ENCODE measurements at regions not wholly inside any gene's neighbourhood (a gene's known extent, or its start where the extent isn't known, plus 50 kb on each side); places are given as distances from the start of the nearest gene placed in this dataset.
A peak's percentile ranks its signal among the peaks of the same experiment; 100 is the strongest.
"Not testable (repeated sequence)": the region's sequence is repeated elsewhere in the genome, so short reads cannot be mapped to it uniquely, and the experiment has no call there.

GRCh38 chr1:232164078-232164963, 465.6 kb downstream of the SIPA1L2 start:
- no peak for DNase-seq (ENCODE audit: low spot score)

GRCh38 chr1:232163533-232163932, 466.4 kb downstream of the SIPA1L2 start:
- no peak for DNase-seq (ENCODE audit: low spot score)

- DNase-seq (ENCODE audit: low spot score): no peak
These were observed 467.9 kb downstream of the SIPA1L2 start for GRCh38 chr1:232162001-232162400.

- DNase-seq (ENCODE audit: low spot score): not testable (repeated sequence)
These were observed 471.4 kb downstream of the SIPA1L2 start for GRCh38 chr1:232158558-232158957.

- not testable (repeated sequence) for DNase-seq (ENCODE audit: low spot score)
These were observed 473.9 kb downstream of the SIPA1L2 start for GRCh38 chr1:232156070-232156469.

GRCh38 chr1:232153652-232154051, 476.3 kb downstream of the SIPA1L2 start:
- no peak for DNase-seq (ENCODE audit: low spot score)

GRCh38 chr1:232150770-232151548, 479.0 kb downstream of the SIPA1L2 start:
- DNase-seq (ENCODE audit: low spot score): no peak

- DNase-seq (ENCODE audit: low spot score): peak; percentile 13
These were observed 480.4 kb downstream of the SIPA1L2 start for GRCh38 chr1:232149287-232150201.

GRCh38 chr1:232147215-232147614, 482.7 kb downstream of the SIPA1L2 start:
- no peak for DNase-seq (ENCODE audit: low spot score)

GRCh38 chr1:232146514-232146913, 483.4 kb downstream of the SIPA1L2 start:
- DNase-seq (ENCODE audit: low spot score): no peak

GRCh38 chr1:232145768-232146167, 484.2 kb downstream of the SIPA1L2 start:
- no peak for DNase-seq (ENCODE audit: low spot score)

GRCh38 chr1:232144696-232145230, 485.2 kb downstream of the SIPA1L2 start:
- no peak for DNase-seq (ENCODE audit: low spot score)

GRCh38 chr1:232143315-232143886, 486.5 kb downstream of the SIPA1L2 start:
- no peak for DNase-seq (ENCODE audit: low spot score)

- DNase-seq (ENCODE audit: low spot score): peak; percentile 74
These were observed 487.3 kb downstream of the SIPA1L2 start for GRCh38 chr1:232142403-232143314.

GRCh38 chr1:232141167-232141448, 488.8 kb downstream of the SIPA1L2 start:
- DNase-seq (ENCODE audit: low spot score): not testable (repeated sequence)

GRCh38 chr1:232140419-232141166, 489.3 kb downstream of the SIPA1L2 start:
- DNase-seq (ENCODE audit: low spot score): no peak

GRCh38 chr1:232139444-232139843, 490.5 kb downstream of the SIPA1L2 start:
- no peak for DNase-seq (ENCODE audit: low spot score)

- DNase-seq (ENCODE audit: low spot score): no peak
These were observed 491.9 kb downstream of the SIPA1L2 start for GRCh38 chr1:232138044-232138443.

- no peak for DNase-seq (ENCODE audit: low spot score)
These were observed 492.9 kb downstream of the SIPA1L2 start for GRCh38 chr1:232137066-232137465.

- no peak for DNase-seq (ENCODE audit: low spot score)
These were observed 493.8 kb downstream of the SIPA1L2 start for GRCh38 chr1:232136136-232136535.
